Nephron (organoid): ENCODE measurements at regions not wholly inside any gene's neighbourhood (a gene's known extent, or its start where the extent isn't known, plus 50 kb on each side); places are given as distances from the start of the nearest gene placed in this dataset.

Source experiments
- H3K27ac Mint-ChIP-seq, 3 experiments: 2 replicates each; pipeline ENCODE4 v1.8.0; 2020; ENCODE audit warnings: mixed read lengths in 3 of 3, mild to moderate bottlenecking in 2 of 3, moderate library complexity in 1 of 3
- H3K27me3 Mint-ChIP-seq: 2 replicates; pipeline ENCODE4 v1.8.0; 2021; ENCODE audit warnings: low read depth, mild to moderate bottlenecking, moderate library complexity, mixed read lengths
- H3K36me3 Mint-ChIP-seq: 2 replicates; pipeline ENCODE4 v1.8.0; 2020; ENCODE audit warnings: low read depth, mixed read lengths
- H3K4me1 Mint-ChIP-seq: 2 replicates; pipeline ENCODE4 v1.8.0; 2020; ENCODE audit warnings: mixed read lengths
- H3K4me3 Mint-ChIP-seq, 3 experiments: 2 replicates each; pipeline ENCODE4 v1.8.0; 2020; ENCODE audit warnings: mild to moderate bottlenecking in 3 of 3, mixed read lengths in 3 of 3, moderate library complexity in 2 of 3
- H3K9me3 Mint-ChIP-seq: 2 replicates; pipeline ENCODE4 v1.8.0; 2020; ENCODE audit warnings: mixed read lengths
- TF ChIP-seq, protein P1 (sequence below), 3 experiments: fragments of 200-600 bp; sonication (generic); IDR thresholded peaks; one replicate each; pipeline ENCODE4 v1.5.0; 2021; ENCODE audit warnings: antibody characterized with exemption in 3 of 3; ENCODE audit not compliant: unreplicated experiment in 3 of 3

DNA sequence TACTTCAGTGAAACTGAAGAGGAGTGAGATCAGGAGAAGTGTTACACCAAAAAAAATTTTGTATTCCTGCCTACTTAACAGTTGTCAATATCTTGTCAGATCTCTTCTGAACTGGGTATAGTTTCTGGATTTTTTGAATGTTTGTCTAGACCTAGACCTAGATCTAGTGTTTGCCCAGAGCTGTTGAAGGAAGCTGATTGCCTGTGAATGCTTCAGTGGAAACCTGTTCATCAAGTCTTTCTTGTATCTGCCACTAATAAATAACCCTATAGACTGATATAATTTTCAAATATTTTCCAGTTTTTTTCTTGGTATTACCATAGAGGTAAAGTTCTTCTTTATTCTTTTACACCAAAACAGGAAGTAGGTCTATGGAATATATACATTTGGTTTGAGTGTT lies 781.5 kb upstream of the FBXO33 start:
- TF ChIP-seq, protein P1, sequence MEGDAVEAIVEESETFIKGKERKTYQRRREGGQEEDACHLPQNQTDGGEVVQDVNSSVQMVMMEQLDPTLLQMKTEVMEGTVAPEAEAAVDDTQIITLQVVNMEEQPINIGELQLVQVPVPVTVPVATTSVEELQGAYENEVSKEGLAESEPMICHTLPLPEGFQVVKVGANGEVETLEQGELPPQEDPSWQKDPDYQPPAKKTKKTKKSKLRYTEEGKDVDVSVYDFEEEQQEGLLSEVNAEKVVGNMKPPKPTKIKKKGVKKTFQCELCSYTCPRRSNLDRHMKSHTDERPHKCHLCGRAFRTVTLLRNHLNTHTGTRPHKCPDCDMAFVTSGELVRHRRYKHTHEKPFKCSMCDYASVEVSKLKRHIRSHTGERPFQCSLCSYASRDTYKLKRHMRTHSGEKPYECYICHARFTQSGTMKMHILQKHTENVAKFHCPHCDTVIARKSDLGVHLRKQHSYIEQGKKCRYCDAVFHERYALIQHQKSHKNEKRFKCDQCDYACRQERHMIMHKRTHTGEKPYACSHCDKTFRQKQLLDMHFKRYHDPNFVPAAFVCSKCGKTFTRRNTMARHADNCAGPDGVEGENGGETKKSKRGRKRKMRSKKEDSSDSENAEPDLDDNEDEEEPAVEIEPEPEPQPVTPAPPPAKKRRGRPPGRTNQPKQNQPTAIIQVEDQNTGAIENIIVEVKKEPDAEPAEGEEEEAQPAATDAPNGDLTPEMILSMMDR (IDR thresholded peaks at IDR 0.05; ENCODE audit: unreplicated experiment in 3 of 3): no peak
- Mint-ChIP-seq H3K36me3 (no peaks in the 10 kb centered on the region), H3K27ac (no peak overlapping the region), H3K9me3 (peaks cover 10% of the 10 kb centered on the region), H3K4me1 (no peaks in the 10 kb centered on the region), H3K4me3 (no peak overlapping the region), H3K27me3 (peaks cover 4% of the 10 kb centered on the region)

DNA sequence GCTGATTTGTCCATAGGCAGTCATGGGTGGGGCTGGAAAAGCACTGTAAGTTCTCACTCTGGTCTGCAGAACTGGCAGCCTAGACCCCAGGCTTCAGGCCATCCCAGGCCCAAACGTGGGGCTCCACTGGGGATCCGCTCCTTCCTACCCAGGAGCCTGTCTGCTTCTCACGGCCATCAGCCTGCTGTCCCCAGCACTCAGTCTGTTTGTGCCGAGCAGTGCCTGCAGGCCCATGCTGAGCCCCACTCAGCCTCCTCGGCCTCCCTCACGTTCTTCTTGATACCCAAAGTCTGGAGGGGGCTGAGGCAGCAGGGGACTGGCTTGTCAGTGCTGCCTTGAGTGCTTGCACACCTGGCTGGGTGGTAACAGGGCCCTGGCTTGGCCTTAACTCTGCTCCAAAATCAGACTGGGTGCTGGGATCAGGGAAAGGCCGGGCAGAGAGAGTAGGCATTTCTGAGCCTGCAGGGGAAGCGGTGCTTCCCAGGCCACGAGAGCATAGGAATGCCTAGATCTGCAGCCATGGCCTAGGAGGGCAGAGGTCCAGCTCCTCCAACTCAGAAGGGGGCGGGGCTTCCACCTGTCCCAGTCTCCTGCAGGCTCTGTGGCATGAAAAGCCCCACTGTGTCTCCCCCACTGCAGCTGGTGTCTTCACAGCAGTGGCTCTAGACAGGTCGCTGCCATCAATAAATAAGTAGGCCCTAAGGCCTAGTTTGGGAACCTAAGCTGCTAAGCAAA lies 772.4 kb upstream of the FBXO33 start:
- Mint-ChIP-seq H3K9me3 (peaks cover 15% of the 10 kb centered on the region), H3K4me1 (peaks cover 8% of the 10 kb centered on the region)

DNA sequence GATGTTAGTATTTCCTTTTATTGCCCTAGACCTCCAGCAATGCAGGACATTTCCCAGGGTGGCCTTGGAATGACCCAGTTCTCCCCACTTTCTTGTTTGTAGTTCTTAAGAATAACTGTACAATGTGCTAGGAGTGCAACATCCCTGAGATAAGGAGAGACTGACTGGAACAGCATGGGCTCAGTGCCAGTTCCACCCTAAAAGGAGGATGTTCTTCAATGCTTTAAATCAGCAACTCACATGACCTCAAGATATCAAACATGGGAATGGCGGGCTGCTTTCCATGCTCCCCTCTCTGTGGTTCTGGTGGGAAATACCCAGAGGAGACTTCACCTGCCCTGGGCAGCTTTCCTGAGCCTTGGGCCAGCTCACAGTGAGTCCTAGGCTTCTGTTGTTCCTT lies 766.9 kb upstream of the FBXO33 start:
- Mint-ChIP-seq H3K27ac (no peak overlapping the region), H3K36me3 (no peaks in the 10 kb centered on the region), H3K9me3 (peaks cover 5% of the 10 kb centered on the region), H3K4me3 (no peak overlapping the region), H3K4me1 (no peaks in the 10 kb centered on the region), H3K27me3 (no peaks in the 10 kb centered on the region)
- TF ChIP-seq, protein P1 (IDR thresholded peaks at IDR 0.05; ENCODE audit: unreplicated experiment in 3 of 3): no peak

More for the DNA sequence above, 772.4 kb upstream of the FBXO33 start:
- H3K27ac Mint-ChIP-seq: no peak overlapping the region
- no peak overlapping the region for H3K4me3 Mint-ChIP-seq
- no peaks in the 10 kb centered on the region for H3K27me3 Mint-ChIP-seq
- H3K36me3 Mint-ChIP-seq: no peaks in the 10 kb centered on the region
- TF ChIP-seq, protein P1 (IDR thresholded peaks at IDR 0.05; ENCODE audit: unreplicated experiment in 3 of 3): no peak

DNA sequence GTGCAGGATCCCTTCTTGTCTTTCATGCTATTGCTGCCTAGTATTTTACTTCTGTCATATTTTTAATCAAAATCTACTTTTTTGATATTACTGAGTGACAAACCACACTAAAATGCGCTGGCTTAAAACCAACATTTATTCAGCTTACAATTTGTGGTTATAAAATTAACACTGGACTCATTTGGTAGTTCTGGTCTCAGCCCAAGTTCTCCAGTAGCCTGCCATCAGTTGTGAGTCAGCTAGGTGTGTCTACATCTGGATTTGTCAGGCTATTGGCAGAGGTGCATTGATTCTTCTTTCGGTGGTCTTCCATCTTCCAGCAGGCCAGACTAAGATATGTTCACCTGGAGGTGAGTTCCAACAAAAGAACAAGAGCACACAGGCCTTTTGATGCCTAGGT lies 765.1 kb upstream of the FBXO33 start:
- TF ChIP-seq, protein P1 (IDR thresholded peaks at IDR 0.05; ENCODE audit: unreplicated experiment in 3 of 3): no peak
- Mint-ChIP-seq H3K9me3 (peaks cover 2% of the 10 kb centered on the region), H3K27ac (no peak overlapping the region), H3K36me3 (no peaks in the 10 kb centered on the region), H3K4me3 (no peak overlapping the region), H3K27me3 (no peaks in the 10 kb centered on the region), H3K4me1 (no peaks in the 10 kb centered on the region)

DNA sequence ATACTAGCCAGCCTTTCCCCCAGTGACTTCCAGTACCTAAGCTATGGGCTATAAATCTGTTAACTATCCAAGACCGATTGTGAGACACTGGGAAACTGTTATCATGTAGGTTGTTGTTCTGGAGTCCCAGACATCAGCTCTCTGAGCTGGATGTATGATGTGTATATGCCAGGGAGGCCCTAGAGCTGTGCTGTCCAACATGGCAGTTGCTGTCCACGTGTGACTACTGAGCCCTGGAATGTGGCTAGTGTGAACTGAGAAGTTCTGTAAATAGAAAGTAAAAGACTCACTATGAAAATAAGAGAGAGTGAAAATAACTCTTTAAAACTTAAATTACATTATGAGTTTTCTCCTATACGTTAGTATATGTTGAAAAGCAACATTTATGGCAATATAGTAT lies 755.8 kb upstream of the FBXO33 start:
- Mint-ChIP-seq H3K27ac (no peak overlapping the region), H3K27me3 (no peaks in the 10 kb centered on the region), H3K4me3 (no peak overlapping the region), H3K36me3 (no peaks in the 10 kb centered on the region), H3K9me3 (no peaks in the 10 kb centered on the region), H3K4me1 (no peaks in the 10 kb centered on the region)
- TF ChIP-seq, protein P1 (IDR thresholded peaks at IDR 0.05; ENCODE audit: unreplicated experiment in 3 of 3): no peak

DNA sequence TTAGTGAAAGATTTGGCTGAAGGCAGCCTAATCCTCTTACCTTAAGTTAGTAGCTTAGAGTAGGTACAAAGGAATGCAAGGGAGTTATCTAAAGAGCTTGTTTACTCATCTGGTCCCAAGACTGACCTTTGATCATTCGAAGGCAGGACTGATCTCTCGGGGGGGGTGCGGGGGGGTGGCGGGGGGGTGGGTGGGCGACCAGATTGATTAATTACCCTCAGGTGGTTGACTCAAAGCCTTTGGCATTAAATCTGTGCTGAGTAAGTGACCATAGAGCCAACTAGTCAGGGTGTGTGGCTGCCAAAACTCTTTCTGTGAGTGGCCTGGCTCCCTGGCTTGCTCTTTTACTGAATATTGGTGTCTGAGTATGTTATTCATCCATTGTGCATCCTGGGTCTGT lies 731.9 kb upstream of the FBXO33 start:
- peaks cover 9% of the 10 kb centered on the region for H3K36me3 Mint-ChIP-seq
- peaks cover 24% of the 10 kb centered on the region for H3K9me3 Mint-ChIP-seq
- no peak overlapping the region for H3K4me3 Mint-ChIP-seq
- no peaks in the 10 kb centered on the region for H3K4me1 Mint-ChIP-seq
- no peaks in the 10 kb centered on the region for H3K27me3 Mint-ChIP-seq
- H3K27ac Mint-ChIP-seq: no peak overlapping the region
- TF ChIP-seq, protein P1 (IDR thresholded peaks at IDR 0.05; ENCODE audit: unreplicated experiment in 3 of 3): no peak
